ENCODE measurements at regions not wholly inside any gene's neighbourhood (a gene's known extent, or its start where the extent isn't known, plus 50 kb on each side); places are given as distances from the start of the nearest gene placed in this dataset.

DNA sequence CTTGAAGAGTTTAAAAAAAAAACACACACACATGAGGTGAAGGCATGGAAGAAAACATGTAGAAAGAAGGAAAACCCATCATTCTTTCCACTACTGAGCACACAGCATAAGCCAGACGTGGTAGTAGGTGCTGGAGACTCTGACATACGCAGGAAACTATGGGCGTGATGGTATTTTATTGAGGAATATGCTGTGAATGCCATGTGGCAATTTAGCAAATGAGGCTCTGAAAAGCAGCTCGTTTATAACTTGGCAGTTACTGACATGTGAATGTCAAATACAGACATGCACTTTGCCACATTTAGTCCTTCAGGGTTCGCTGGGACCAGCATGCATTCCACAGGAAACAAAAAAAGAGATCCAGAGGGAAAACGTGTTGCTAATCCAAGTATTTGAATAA is 74.3 kb upstream of the IFNAR2 start:
- H3K9ac ChIP-seq (ENCODE audit: low read depth in 2 of 2, low read length in 2 of 2): no peak overlapping the region
- no peaks in the 10 kb centered on the region for H3K4me1 ChIP-seq
- H3K27me3 ChIP-seq: no peaks in the 10 kb centered on the region
- H3K4me3 ChIP-seq: no peak overlapping the region
- H3K9me3 ChIP-seq: no peaks in the 10 kb centered on the region
- no peak for TF ChIP-seq CTCF (IDR thresholded peaks at IDR 0.05)
- no peaks in the 10 kb centered on the region for H3K36me3 ChIP-seq
- DNase-seq: no peak
- intact Hi-C loops (cut with DNase I): no loop called here
- H3K27ac ChIP-seq: no peak overlapping the region

GRCh38 chr21:33157303-33157702 is 72.4 kb upstream of the IFNAR2 start:
- TF ChIP-seq CTCF (IDR thresholded peaks at IDR 0.05): no peak
- no peaks in the 10 kb centered on the region for H3K27me3 ChIP-seq
- H3K36me3 ChIP-seq: no peaks in the 10 kb centered on the region
- H3K9ac ChIP-seq (ENCODE audit: low read depth in 2 of 2, low read length in 2 of 2): no peak overlapping the region
- H3K4me1 ChIP-seq: no peaks in the 10 kb centered on the region
- H3K27ac ChIP-seq: no peak overlapping the region
- H3K9me3 ChIP-seq: no peaks in the 10 kb centered on the region
- intact Hi-C loops (cut with DNase I): no loop called here
- H3K4me3 ChIP-seq: no peak overlapping the region
- DNase-seq: no peak

DNA sequence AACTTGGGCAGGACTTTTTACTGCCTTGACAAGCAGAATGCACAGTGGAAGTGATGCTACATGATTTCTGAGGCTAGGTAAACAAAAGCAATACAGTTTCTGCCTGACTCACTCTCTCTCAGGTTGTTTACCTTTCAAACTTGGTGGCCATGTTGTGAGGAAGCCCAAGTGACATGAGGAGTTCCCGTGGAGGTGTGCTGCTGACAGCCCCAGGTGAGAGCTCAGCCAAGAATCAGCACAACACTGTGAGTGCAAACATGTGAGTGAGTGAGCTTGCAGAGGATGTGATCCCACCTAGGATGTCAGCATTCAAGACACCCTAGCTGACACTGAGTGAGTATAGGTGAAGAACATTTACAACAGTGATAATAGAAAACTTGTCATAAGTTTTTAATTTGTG is 71.1 kb upstream of the IFNAR2 start:
- Histone ChIP-seq H3K27ac (no peak overlapping the region), H3K4me1 (no peaks in the 10 kb centered on the region), H3K9ac (ENCODE audit: low read depth in 2 of 2, low read length in 2 of 2) (no peak overlapping the region), H3K27me3 (no peaks in the 10 kb centered on the region), H3K36me3 (no peaks in the 10 kb centered on the region), H3K9me3 (no peaks in the 10 kb centered on the region), H3K4me3 (no peak overlapping the region)
- intact Hi-C loops (cut with DNase I): no loop called here
- TF ChIP-seq CTCF (IDR thresholded peaks at IDR 0.05): no peak
- DNase-seq: no peak

- no peak for TF ChIP-seq CTCF (IDR thresholded peaks at IDR 0.05)
- intact Hi-C loops (cut with DNase I): loop anchor here (10.0 kb wide), 1 partner anchor 128 kb away; no protein-coding TSS in a partner anchor
- H3K27ac ChIP-seq: no peak overlapping the region
- no peak overlapping the region for H3K4me3 ChIP-seq
- no peaks in the 10 kb centered on the region for H3K36me3 ChIP-seq
- H3K4me1 ChIP-seq: no peaks in the 10 kb centered on the region
- H3K9ac ChIP-seq (ENCODE audit: low read depth in 2 of 2, low read length in 2 of 2): no peak overlapping the region
- H3K9me3 ChIP-seq: no peaks in the 10 kb centered on the region
- no peak for DNase-seq
- H3K27me3 ChIP-seq: no peaks in the 10 kb centered on the region
Observed at GRCh38 chr21:33162436-33162951, 67.2 kb upstream of the IFNAR2 start.

DNA sequence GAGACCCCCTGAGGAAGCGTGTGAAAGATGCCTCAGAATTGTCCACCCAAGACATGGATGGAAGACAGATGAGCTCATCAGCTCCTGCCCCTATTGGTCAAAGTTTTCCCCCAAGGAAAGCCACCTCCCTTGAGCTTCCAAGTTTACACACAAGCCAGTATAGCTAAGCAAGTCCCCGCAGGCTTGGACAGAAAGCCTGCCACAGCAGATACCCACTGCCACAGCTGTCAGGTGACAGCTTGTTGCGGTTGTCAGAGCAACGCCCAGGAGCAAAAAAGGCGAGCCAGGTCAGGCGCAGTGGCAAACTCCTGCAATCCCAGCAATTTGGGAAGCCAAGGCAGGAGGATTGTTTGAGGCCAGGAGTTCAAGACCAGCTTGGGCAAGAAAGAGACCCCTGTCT is 60.9 kb upstream of the IFNAR2 start:
- Histone ChIP-seq H3K27ac (no peak overlapping the region), H3K9me3 (no peaks in the 10 kb centered on the region), H3K27me3 (no peaks in the 10 kb centered on the region), H3K4me3 (no peak overlapping the region), H3K36me3 (no peaks in the 10 kb centered on the region), H3K4me1 (no peaks in the 10 kb centered on the region), H3K9ac (ENCODE audit: low read depth in 2 of 2, low read length in 2 of 2) (no peak overlapping the region)
- no peak for DNase-seq
- intact Hi-C loops (cut with DNase I): loop anchor here (10.0 kb wide), 1 partner anchor 134 kb away; no protein-coding TSS in a partner anchor
- TF ChIP-seq CTCF (IDR thresholded peaks at IDR 0.05): no peak

All from colonic mucosa (tissue), 4 donors.